ENCODE measurements at regions not wholly inside any gene's neighbourhood (a gene's known extent, or its start where the extent isn't known, plus 50 kb on each side); places are given as distances from the start of the nearest gene placed in this dataset.

GRCh38 chr7:156129522-156129921 is 317.3 kb upstream of the SHH start:
- TF ChIP-seq PAX5 (IDR thresholded peaks at IDR 0.05; ENCODE audit: insufficient read depth, low read length, severe bottlenecking) (no peak), TAF1 (IDR thresholded peaks at IDR 0.05; ENCODE audit: low read depth, low read length) (no peak), POLR2AphosphoS5 (IDR thresholded peaks at IDR 0.05; ENCODE audit: low read depth, low read length) (no peak), SPI1 (IDR thresholded peaks at IDR 0.05; ENCODE audit: low read depth, low read length) (no peak), POU2F2 (IDR thresholded peaks at IDR 0.05; ENCODE audit: low read depth, low read length) (no peak), POLR2A (IDR thresholded peaks at IDR 0.05; ENCODE audit: low read depth, low read length) (no peak)
- FAIRE-seq (no peak), DNase-seq (ENCODE audit: insufficient read length, low spot score) (no peak)

DNA sequence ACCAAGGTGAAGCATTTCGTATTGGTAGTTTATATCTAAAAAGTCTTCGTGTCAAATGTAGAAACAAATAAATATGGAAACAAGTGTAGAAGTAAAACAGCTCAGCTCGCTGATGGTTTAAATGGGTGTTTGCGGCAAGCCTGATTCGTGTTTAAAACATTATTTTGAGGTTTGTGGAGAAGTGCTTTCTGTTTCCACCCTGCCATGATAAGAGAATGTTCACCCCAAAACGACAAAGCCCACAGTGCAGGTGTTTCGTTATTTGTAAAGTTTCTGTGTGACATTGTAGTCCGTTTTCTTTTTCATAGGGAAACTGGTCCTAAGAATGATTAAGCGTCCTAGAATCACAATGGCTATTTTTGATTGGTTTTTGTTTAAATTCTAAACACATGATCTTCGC is 316.2 kb upstream of the SHH start:
- FAIRE-seq = no peak
- no peak for TF ChIP-seq PAX5 (IDR thresholded peaks at IDR 0.05; ENCODE audit: insufficient read depth, low read length, severe bottlenecking)
- TF ChIP-seq POU2F2 (IDR thresholded peaks at IDR 0.05; ENCODE audit: low read depth, low read length) = no peak
- TF ChIP-seq POLR2AphosphoS5 (IDR thresholded peaks at IDR 0.05; ENCODE audit: low read depth, low read length) = no peak
- no peak for TF ChIP-seq TAF1 (IDR thresholded peaks at IDR 0.05; ENCODE audit: low read depth, low read length)
- TF ChIP-seq SPI1 (IDR thresholded peaks at IDR 0.05; ENCODE audit: low read depth, low read length) = no peak
- TF ChIP-seq POLR2A (IDR thresholded peaks at IDR 0.05; ENCODE audit: low read depth, low read length) = no peak
- DNase-seq (ENCODE audit: insufficient read length, low spot score) = no peak

- DNase-seq (ENCODE audit: insufficient read length, low spot score) = no peak
- TF ChIP-seq PAX5 (IDR thresholded peaks at IDR 0.05; ENCODE audit: insufficient read depth, low read length, severe bottlenecking) = no peak
- TF ChIP-seq SPI1 (IDR thresholded peaks at IDR 0.05; ENCODE audit: low read depth, low read length) = no peak
- FAIRE-seq = no peak
Measured at GRCh38 chr7:156127166-156128134, 315.2 kb upstream of the SHH start.

GRCh38 chr7:156125841-156126730 is 313.8 kb upstream of the SHH start:
- FAIRE-seq (no peak), DNase-seq (ENCODE audit: insufficient read length, low spot score) (no peak)
- no peak for TF ChIP-seq SPI1 (IDR thresholded peaks at IDR 0.05; ENCODE audit: low read depth, low read length)
- TF ChIP-seq PAX5 (IDR thresholded peaks at IDR 0.05; ENCODE audit: insufficient read depth, low read length, severe bottlenecking) = no peak
- TF ChIP-seq POLR2A (IDR thresholded peaks at IDR 0.05; ENCODE audit: low read depth, low read length) = no peak
- TF ChIP-seq POLR2AphosphoS5 (IDR thresholded peaks at IDR 0.05; ENCODE audit: low read depth, low read length) = no peak
- TF ChIP-seq POU2F2 (IDR thresholded peaks at IDR 0.05; ENCODE audit: low read depth, low read length) = no peak
- TF ChIP-seq TAF1 (IDR thresholded peaks at IDR 0.05; ENCODE audit: low read depth, low read length) = no peak

DNA sequence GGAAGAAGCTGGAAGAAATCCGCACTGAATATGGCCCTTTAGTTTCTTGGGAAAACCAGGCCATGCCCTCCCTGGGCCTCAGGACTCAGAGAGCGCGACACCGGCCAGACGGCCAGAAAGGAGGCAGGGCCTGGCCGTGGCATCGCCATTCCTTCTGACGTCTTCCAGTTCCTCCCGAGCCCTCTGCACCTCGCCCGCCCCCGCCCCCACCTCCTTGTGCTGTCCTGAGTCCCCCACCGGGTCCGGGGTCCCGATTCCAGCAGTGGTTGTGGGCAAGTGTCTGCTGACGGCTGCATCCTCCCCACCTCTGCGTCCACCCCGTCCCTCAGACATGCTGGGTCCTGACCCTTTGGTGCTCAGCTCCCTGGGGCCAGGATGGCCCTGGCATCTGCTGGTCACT is 312.1 kb upstream of the SHH start:
- TF ChIP-seq TAF1 (IDR thresholded peaks at IDR 0.05; ENCODE audit: low read depth, low read length) = no peak
- no peak for TF ChIP-seq POLR2AphosphoS5 (IDR thresholded peaks at IDR 0.05; ENCODE audit: low read depth, low read length)
- no peak for TF ChIP-seq POU2F2 (IDR thresholded peaks at IDR 0.05; ENCODE audit: low read depth, low read length)
- TF ChIP-seq PAX5 (IDR thresholded peaks at IDR 0.05; ENCODE audit: insufficient read depth, low read length, severe bottlenecking) = no peak
- TF ChIP-seq POLR2A (IDR thresholded peaks at IDR 0.05; ENCODE audit: low read depth, low read length) = no peak
- TF ChIP-seq SPI1 (IDR thresholded peaks at IDR 0.05; ENCODE audit: low read depth, low read length) = no peak
- DNase-seq (ENCODE audit: insufficient read length, low spot score) = no peak
- no peak for FAIRE-seq

- TF ChIP-seq TAF1 (IDR thresholded peaks at IDR 0.05; ENCODE audit: low read depth, low read length) (no peak), SPI1 (IDR thresholded peaks at IDR 0.05; ENCODE audit: low read depth, low read length) (no peak), POLR2AphosphoS5 (IDR thresholded peaks at IDR 0.05; ENCODE audit: low read depth, low read length) (no peak)
- FAIRE-seq (no peak), DNase-seq (ENCODE audit: insufficient read length, low spot score) (no peak)
Measured at GRCh38 chr7:156123362-156123761, 311.1 kb upstream of the SHH start.

DNA sequence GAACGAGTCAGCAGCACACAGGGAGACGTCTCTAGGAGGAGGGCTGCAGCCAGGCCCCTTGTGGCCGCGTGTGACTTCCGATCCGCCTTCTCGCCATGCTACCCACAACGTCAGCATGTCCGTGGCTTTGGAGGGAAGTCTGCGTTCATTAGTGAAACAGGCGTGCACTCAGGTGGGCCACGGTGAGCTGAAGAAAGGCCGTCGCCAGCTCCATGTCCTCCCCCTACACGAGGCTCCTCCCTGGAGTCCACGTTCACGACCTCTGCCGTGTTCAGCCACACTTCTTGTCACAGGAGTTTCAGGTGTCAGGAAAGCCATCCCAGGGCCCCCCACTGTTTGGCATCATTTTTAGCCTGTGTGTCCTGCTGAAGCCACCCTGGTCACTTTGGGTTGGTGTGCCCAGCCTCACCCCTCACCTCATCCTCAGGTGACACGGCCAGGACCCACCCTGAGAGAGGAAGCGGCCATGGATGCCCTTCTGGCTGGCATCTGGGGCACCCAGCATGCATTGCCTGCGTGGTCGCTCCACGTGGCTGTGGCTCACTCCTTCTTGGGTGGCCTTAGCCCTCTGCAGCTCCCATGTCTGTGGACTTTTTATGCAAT is 310.6 kb upstream of the SHH start:
- TF ChIP-seq POU2F2 (IDR thresholded peaks at IDR 0.05; ENCODE audit: low read depth, low read length) (no peak), POLR2AphosphoS5 (IDR thresholded peaks at IDR 0.05; ENCODE audit: low read depth, low read length) (no peak), TAF1 (IDR thresholded peaks at IDR 0.05; ENCODE audit: low read depth, low read length) (no peak), SPI1 (IDR thresholded peaks at IDR 0.05; ENCODE audit: low read depth, low read length) (no peak), PAX5 (IDR thresholded peaks at IDR 0.05; ENCODE audit: insufficient read depth, low read length, severe bottlenecking) (no peak), POLR2A (IDR thresholded peaks at IDR 0.05; ENCODE audit: low read depth, low read length) (no peak)
- FAIRE-seq (no peak), DNase-seq (ENCODE audit: insufficient read length, low spot score) (no peak)

DNA sequence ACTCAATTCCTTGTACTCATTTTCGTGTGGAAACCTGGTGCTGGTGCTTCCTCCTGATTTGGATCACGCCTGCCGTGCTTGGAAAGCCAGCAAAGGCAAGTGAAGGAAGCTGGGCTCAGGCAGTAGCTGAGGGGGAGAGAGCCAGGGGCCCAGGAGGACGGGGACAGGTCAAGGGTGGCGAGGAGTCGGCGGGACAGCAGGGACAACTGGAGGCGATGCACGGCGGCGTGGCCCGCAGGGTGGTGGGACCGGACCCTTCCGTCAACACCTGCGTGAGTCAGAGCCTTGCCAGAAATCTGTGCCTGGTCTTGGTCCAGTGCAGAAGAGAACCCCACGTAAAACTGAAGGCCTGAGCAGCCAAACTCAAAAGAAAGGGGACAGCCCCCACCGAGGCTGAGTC is 309.7 kb upstream of the SHH start:
- no peak for TF ChIP-seq POLR2A (IDR thresholded peaks at IDR 0.05; ENCODE audit: low read depth, low read length)
- TF ChIP-seq POU2F2 (IDR thresholded peaks at IDR 0.05; ENCODE audit: low read depth, low read length) = no peak
- no peak for TF ChIP-seq PAX5 (IDR thresholded peaks at IDR 0.05; ENCODE audit: insufficient read depth, low read length, severe bottlenecking)
- no peak for TF ChIP-seq SPI1 (IDR thresholded peaks at IDR 0.05; ENCODE audit: low read depth, low read length)
- no peak for TF ChIP-seq POLR2AphosphoS5 (IDR thresholded peaks at IDR 0.05; ENCODE audit: low read depth, low read length)
- TF ChIP-seq TAF1 (IDR thresholded peaks at IDR 0.05; ENCODE audit: low read depth, low read length) = no peak
- FAIRE-seq = no peak

GRCh38 chr7:156121434-156121833 is 309.2 kb upstream of the SHH start:
- FAIRE-seq (no peak), DNase-seq (ENCODE audit: insufficient read length, low spot score) (no peak)
- no peak for TF ChIP-seq POLR2A (IDR thresholded peaks at IDR 0.05; ENCODE audit: low read depth, low read length)
- no peak for TF ChIP-seq POLR2AphosphoS5 (IDR thresholded peaks at IDR 0.05; ENCODE audit: low read depth, low read length)
- TF ChIP-seq POU2F2 (IDR thresholded peaks at IDR 0.05; ENCODE audit: low read depth, low read length) = no peak
- no peak for TF ChIP-seq SPI1 (IDR thresholded peaks at IDR 0.05; ENCODE audit: low read depth, low read length)
- no peak for TF ChIP-seq PAX5 (IDR thresholded peaks at IDR 0.05; ENCODE audit: insufficient read depth, low read length, severe bottlenecking)
- no peak for TF ChIP-seq TAF1 (IDR thresholded peaks at IDR 0.05; ENCODE audit: low read depth, low read length)

More for the DNA sequence above, 309.7 kb upstream of the SHH start:
- DNase-seq (ENCODE audit: insufficient read length, low spot score) = no peak
